GM23338 (cell line): ENCODE measurements at regions not wholly inside any gene's neighbourhood (a gene's known extent, or its start where the extent isn't known, plus 50 kb on each side); places are given as distances from the start of the nearest gene placed in this dataset.

ENCODE experiments used
- ATAC-seq: fragments of 200-7000 bp; cut with Tn5 transposase; 3 replicates; pipeline ENCODE4 v1.9.1; 2020
- DNase-seq: peaks from one replicate; pipeline ENCODE4 v3.0.0-alpha.2; 2015; ENCODE audit warnings: low spot score
- H2AFZ ChIP-seq: fragments of 200-600 bp; sonication (generic); 2 replicates; pipeline ENCODE4 v1.8.0; 2016; ENCODE audit warnings: antibody characterized with exemption, mild to moderate bottlenecking, moderate library complexity
- H3F3A ChIP-seq: fragments of 200-600 bp; sonication (generic); replicated peaks from 2 replicates; pipeline ENCODE4 v1.8.0; 2017; ENCODE audit warnings: antibody characterized with exemption, mixed run types, low read depth
- H3K27ac ChIP-seq: fragments of 200-600 bp; sonication (generic); 2 replicates; pipeline ENCODE4 v1.6.1; 2016; ENCODE audit warnings: low read depth
- H3K27me3 ChIP-seq: fragments of 200-600 bp; sonication (generic); 2 replicates; pipeline ENCODE4 v1.8.0; 2016; ENCODE audit warnings: mild to moderate bottlenecking, mixed run types, moderate library complexity; ENCODE audit not compliant: insufficient read depth
- H3K36me3 ChIP-seq: fragments of 200-600 bp; sonication (generic); 2 replicates; pipeline ENCODE4 v1.8.0; 2016; ENCODE audit warnings: mild to moderate bottlenecking; ENCODE audit not compliant: insufficient read depth
- H3K4me1 ChIP-seq: fragments of 200-600 bp; sonication (generic); 2 replicates; pipeline ENCODE4 v1.8.0; 2016; ENCODE audit warnings: mild to moderate bottlenecking, moderate library complexity; ENCODE audit not compliant: insufficient read depth
- H3K4me2 ChIP-seq: fragments of 200-600 bp; sonication (generic); 2 replicates; pipeline ENCODE4 v1.7.1; 2017; ENCODE audit warnings: mixed run types
- H3K4me3 ChIP-seq: fragments of 200-600 bp; sonication (generic); 2 replicates; pipeline ENCODE4 v1.6.1; 2016; ENCODE audit warnings: mixed run types
- H3K79me2 ChIP-seq: fragments of 200-600 bp; sonication (generic); replicated peaks from 2 replicates; pipeline ENCODE4 v1.8.0; 2017; ENCODE audit warnings: mild to moderate bottlenecking; ENCODE audit not compliant: insufficient read depth
- H3K9me2 ChIP-seq: fragments of 200-600 bp; sonication (generic); 2 replicates; pipeline ENCODE4 v1.8.0; 2017; ENCODE audit not compliant: insufficient read depth
- H4K20me1 ChIP-seq: fragments of 200-600 bp; sonication (generic); replicated peaks from 2 replicates; pipeline ENCODE4 v1.8.0; 2017; ENCODE audit warnings: mild to moderate bottlenecking; ENCODE audit not compliant: insufficient read depth
- H3K27ac Mint-ChIP-seq: 2 replicates; pipeline ENCODE4 v1.8.0; 2020; ENCODE audit warnings: inconsistent platforms, mild to moderate bottlenecking, moderate library complexity, mixed read lengths
- H3K27me3 Mint-ChIP-seq: 3 replicates; pipeline ENCODE4 v1.8.0; 2022; ENCODE audit warnings: low read depth, mild to moderate bottlenecking, moderate library complexity, mixed read lengths, inconsistent platforms; ENCODE audit not compliant: insufficient read depth, poor library complexity
- H3K36me3 Mint-ChIP-seq: 3 replicates; pipeline ENCODE4 v1.8.0; 2021; ENCODE audit warnings: low read depth, mild to moderate bottlenecking, inconsistent platforms, moderate library complexity, mixed read lengths
- H3K4me1 Mint-ChIP-seq: 3 replicates; pipeline ENCODE4 v1.8.0; 2020; ENCODE audit warnings: mild to moderate bottlenecking, inconsistent platforms, mixed read lengths
- H3K4me3 Mint-ChIP-seq: 3 replicates; pipeline ENCODE4 v1.8.0; 2021; ENCODE audit warnings: moderate library complexity, mild to moderate bottlenecking, inconsistent platforms, mixed read lengths
- H3K9me3 Mint-ChIP-seq: 3 replicates; pipeline ENCODE4 v1.8.0; 2020; ENCODE audit warnings: moderate library complexity, mild to moderate bottlenecking, inconsistent platforms, mixed read lengths
- CREB1 ChIP-seq: fragments of 250-450 bp; sonication (Bioruptor Pico); IDR thresholded peaks from 2 replicates; pipeline ENCODE4 v1.5.0; 2020; ENCODE audit warnings: low read depth, mild to moderate bottlenecking, moderate library complexity
- CTCF ChIP-seq, 2 experiments: fragments of 200-600 bp in 1 of 2; sonication (generic) in 1 of 2; conservative IDR thresholded peaks; 2 replicates each; pipeline versions ENCODE4 v1.5.1 to v1.6.1; 2016 to 2017; ENCODE audit warnings: antibody characterized with exemption in 2 of 2, low read depth in 2 of 2, mild to moderate bottlenecking in 2 of 2, moderate library complexity in 1 of 2
- ETS1 ChIP-seq: IDR thresholded peaks from 2 replicates; pipeline ENCODE4 v1.6.1; 2016; ENCODE audit warnings: antibody characterized with exemption
- EZH2 ChIP-seq: fragments of 200-600 bp; sonication (generic); IDR thresholded peaks from one replicate; pipeline ENCODE4 v1.8.0; 2017; ENCODE audit warnings: antibody characterized with exemption, mild to moderate bottlenecking, low read depth; ENCODE audit not compliant: unreplicated experiment
- EZH2phosphoT487 ChIP-seq: fragments of 200-600 bp; sonication (generic); IDR thresholded peaks from one replicate; pipeline ENCODE4 v1.8.1; 2018; ENCODE audit warnings: antibody characterized with exemption; ENCODE audit not compliant: unreplicated experiment
- JUNB ChIP-seq: IDR thresholded peaks from one replicate; pipeline ENCODE4 v1.6.1; 2016; ENCODE audit warnings: antibody characterized with exemption; ENCODE audit not compliant: unreplicated experiment
- NANOG ChIP-seq: IDR thresholded peaks from 2 replicates; pipeline ENCODE4 v1.6.1; 2016; ENCODE audit warnings: antibody characterized with exemption, borderline replicate concordance
- POLR2AphosphoS5 ChIP-seq: IDR thresholded peaks from 2 replicates; pipeline ENCODE4 v1.6.1; 2016; ENCODE audit warnings: antibody characterized with exemption, low read depth
- REST ChIP-seq: IDR thresholded peaks from one replicate; pipeline ENCODE4 v1.6.1; 2018; ENCODE audit warnings: antibody characterized with exemption; ENCODE audit not compliant: unreplicated experiment
- STAT1 ChIP-seq: IDR thresholded peaks from one replicate; pipeline ENCODE4 v1.6.1; 2016; ENCODE audit warnings: antibody characterized with exemption; ENCODE audit not compliant: unreplicated experiment
- ZNF114 ChIP-seq: fragments of 250-450 bp; sonication (Bioruptor Pico); IDR thresholded peaks from 2 replicates; pipeline ENCODE4 v1.5.0; 2020; ENCODE audit warnings: mild to moderate bottlenecking, moderate library complexity
- ZNF331 ChIP-seq: fragments of 250-450 bp; sonication (Bioruptor Pico); IDR thresholded peaks from 2 replicates; pipeline ENCODE4 v1.5.0; 2020; ENCODE audit warnings: low read depth, mild to moderate bottlenecking, moderate library complexity
- ZNF462 ChIP-seq: fragments of 250-450 bp; sonication (Bioruptor Pico); IDR thresholded peaks from 2 replicates; pipeline ENCODE4 v1.5.0; 2020; ENCODE audit warnings: mild to moderate bottlenecking, moderate library complexity

GRCh38 chr5:52554293-52554692 is 233.4 kb upstream of the ITGA1 start:
- H2AFZ ChIP-seq: no peak overlapping the region
- H3K36me3 ChIP-seq: no peaks in the 10 kb centered on the region
- no peak overlapping the region for H3K4me2 ChIP-seq
- Mint-ChIP-seq H3K9me3 (no peaks in the 10 kb centered on the region), H3K36me3 (no peaks in the 10 kb centered on the region), H3K27ac (no peak overlapping the region; the same call in 1 of the 2 replicates), H3K4me1 (peaks cover 8% of the 10 kb centered on the region; the same call in 2 of the 3 replicates), H3K27me3 (no peaks in the 10 kb centered on the region), H3K4me3 (no peak overlapping the region)
- no peaks in the 10 kb centered on the region for H3F3A ChIP-seq
- no peak overlapping the region for H3K4me3 ChIP-seq
- no peaks in the 10 kb centered on the region for H4K20me1 ChIP-seq
- ATAC-seq (no peak), DNase-seq (no peak)
- H3K9me2 ChIP-seq: no peaks in the 10 kb centered on the region
- H3K27me3 ChIP-seq: no peaks in the 10 kb centered on the region
- no peak overlapping the region for H3K27ac ChIP-seq
- H3K4me1 ChIP-seq: peaks cover 7% of the 10 kb centered on the region; the same call in 1 of the 2 replicates
- TF ChIP-seq ZNF114: no peak
- TF ChIP-seq ETS1: no peak
- no peak for TF ChIP-seq JUNB
- no peak for TF ChIP-seq ZNF462 (CRISPR knock-in tag)
- no peak for TF ChIP-seq STAT1
- TF ChIP-seq CREB1 (CRISPR knock-in tag): no peak
- no peak for TF ChIP-seq REST
- no peak for TF ChIP-seq CTCF (conservative IDR thresholded peaks at IDR 0.05; ENCODE audit: low read depth in 2 of 2)
- TF ChIP-seq POLR2AphosphoS5: no peak
- TF ChIP-seq EZH2phosphoT487: no peak
- TF ChIP-seq EZH2: no peak
- TF ChIP-seq NANOG: no peak
- TF ChIP-seq ZNF331 (CRISPR knock-in tag): no peak
- H3K79me2 ChIP-seq: no peaks in the 10 kb centered on the region
